IMR-90 (cell line): ENCODE measurements at regions not wholly inside any gene's neighbourhood (a gene's known extent, or its start where the extent isn't known, plus 50 kb on each side); places are given as distances from the start of the nearest gene placed in this dataset.

Experiments
- ATAC-seq: fragments of 200-7000 bp; cut with Tn5 transposase; 2 replicates; pipeline ENCODE4 v1.9.1; 2020; ENCODE audit warnings: low read depth, mild to moderate bottlenecking, moderate library complexity
- BruUV-seq: library from RNA; stranded (reverse); fragments of 400-500 nt; replicated peaks from 2 replicates; lab custom pipeline; 2021; lab: Mats Ljungman, UMichigan
- CTCF ChIA-PET: fragments of 300-600 bp; formaldehyde crosslinking; extraction: SDS; loops from one replicate; lab custom pipeline; 2021; ENCODE audit warnings: antibody characterized with exemption; lab: Yijun Ruan, JAX
- POLR2A ChIA-PET: fragments of 300-600 bp; sonication (Branson Sonifier 250); formaldehyde crosslinking; loops from one replicate; lab custom pipeline; 2022; ENCODE audit warnings: antibody characterized with exemption; ENCODE audit not compliant: unreplicated experiment; lab: Charles Lee
- DNase-seq: peaks from one replicate; pipeline ENCODE4 v3.0.0; 2013
- H2AFZ ChIP-seq: replicated peaks from 2 replicates; pipeline ENCODE3; 2013; ENCODE audit warnings: low read length, mild to moderate bottlenecking; ENCODE audit not compliant: poor library complexity
- H2AK5ac ChIP-seq: 2 replicates; pipeline ENCODE4 v1.6.1; 2013; ENCODE audit warnings: low read depth, low read length, inconsistent platforms
- H2AK9ac ChIP-seq: replicated peaks from 2 replicates; pipeline ENCODE3; 2013; ENCODE audit warnings: mild to moderate bottlenecking, low read depth, low read length, moderate library complexity; ENCODE audit not compliant: poor library complexity
- H2BK120ac ChIP-seq: 2 replicates; pipeline ENCODE4 v1.6.1; 2013; ENCODE audit warnings: low read depth, low read length, inconsistent platforms
- H2BK15ac ChIP-seq: 3 replicates; pipeline ENCODE4 v1.6.1; 2013; ENCODE audit warnings: low read depth, low read length, inconsistent platforms
- H2BK20ac ChIP-seq: 2 replicates; pipeline ENCODE4 v1.6.1; 2013; ENCODE audit warnings: low read depth, mild to moderate bottlenecking, inconsistent platforms, low read length, moderate library complexity
- H2BK5ac ChIP-seq: 2 replicates; pipeline ENCODE4 v1.6.1; 2013; ENCODE audit warnings: mild to moderate bottlenecking, low read depth, low read length, inconsistent platforms; ENCODE audit not compliant: poor library complexity, severe bottlenecking
- H3K14ac ChIP-seq: replicated peaks from 2 replicates; pipeline ENCODE4 v1.6.1; 2013; ENCODE audit warnings: low read depth, low read length, inconsistent platforms
- H3K18ac ChIP-seq: 2 replicates; pipeline ENCODE4 v1.6.1; 2013; ENCODE audit warnings: low read depth, low read length, control low read depth
- H3K23ac ChIP-seq: 2 replicates; pipeline ENCODE4 v1.6.1; 2013; ENCODE audit warnings: low read depth, low read length, inconsistent platforms
- H3K27ac ChIP-seq: 2 replicates; pipeline ENCODE4 v1.5.1; 2013; ENCODE audit warnings: mild to moderate bottlenecking, control low read depth, low read length; ENCODE audit not compliant: insufficient read depth
- H3K27me3 ChIP-seq: 2 replicates; pipeline ENCODE4 v1.6.1; 2013; ENCODE audit warnings: low read length; ENCODE audit not compliant: control insufficient read depth, insufficient read depth
- H3K36me3 ChIP-seq: 2 replicates; pipeline ENCODE4 v1.6.1; 2013; ENCODE audit warnings: low read length, mixed read lengths; ENCODE audit not compliant: control insufficient read depth, insufficient read depth
- H3K4ac ChIP-seq: 2 replicates; pipeline ENCODE4 v1.6.1; 2013; ENCODE audit warnings: low read depth, low read length, inconsistent platforms
- H3K4me1 ChIP-seq: 2 replicates; pipeline ENCODE4 v1.6.1; 2013; ENCODE audit warnings: low read length, mixed read lengths; ENCODE audit not compliant: control insufficient read depth, insufficient read depth
- H3K4me2 ChIP-seq: 2 replicates; pipeline ENCODE4 v1.6.1; 2013; ENCODE audit warnings: low read depth, mild to moderate bottlenecking, control low read depth, low read length, moderate library complexity
- H3K4me3 ChIP-seq: 2 replicates; pipeline ENCODE4 v1.5.1; 2013; ENCODE audit warnings: low read depth, mild to moderate bottlenecking, control low read depth, low read length, moderate library complexity; ENCODE audit not compliant: insufficient read depth
- H3K56ac ChIP-seq: 2 replicates; pipeline ENCODE4 v1.6.1; 2013; ENCODE audit warnings: low read length, inconsistent platforms; ENCODE audit not compliant: insufficient read depth; ENCODE audit errors: extremely low read depth
- H3K79me1 ChIP-seq, 2 experiments: 2 replicates each; pipeline ENCODE4 v1.6.1; 2013; ENCODE audit warnings: low read length in 2 of 2, inconsistent platforms in 1 of 2, low read depth in 1 of 2
- H3K9ac ChIP-seq: 2 replicates; pipeline ENCODE4 v1.6.1; 2013; ENCODE audit warnings: low read depth, low read length, control low read depth
- H3K9me1 ChIP-seq: 2 replicates; pipeline ENCODE4 v1.6.1; 2013; ENCODE audit warnings: low read length, inconsistent platforms; ENCODE audit not compliant: insufficient read depth
- H3K9me3 ChIP-seq: 2 replicates; pipeline ENCODE4 v1.6.1; 2013; ENCODE audit warnings: low read length; ENCODE audit not compliant: control insufficient read depth, insufficient read depth
- H4K20me1 ChIP-seq: 2 replicates; pipeline ENCODE4 v1.6.1; 2013; ENCODE audit warnings: low read length, inconsistent platforms; ENCODE audit not compliant: insufficient read depth
- H4K5ac ChIP-seq: 2 replicates; pipeline ENCODE4 v1.6.1; 2013; ENCODE audit warnings: mild to moderate bottlenecking, low read depth, low read length, control low read depth
- H4K8ac ChIP-seq, 2 experiments: 2 replicates each; pipeline ENCODE4 v1.6.1; 2013; ENCODE audit warnings: low read depth in 2 of 2, low read length in 2 of 2, control low read depth in 1 of 2, inconsistent platforms in 1 of 2
- H4K91ac ChIP-seq: 2 replicates; pipeline ENCODE4 v1.6.1; 2013; ENCODE audit warnings: low read depth, low read length, inconsistent platforms; ENCODE audit not compliant: insufficient read depth
- BHLHE40 ChIP-seq: fragments of 150-350 bp; IDR thresholded peaks from 2 replicates; pipeline ENCODE4 v1.6.1; 2016; ENCODE audit warnings: mild to moderate bottlenecking, low read depth, low read length
- CEBPB ChIP-seq: IDR thresholded peaks from 2 replicates; pipeline ENCODE4 v1.6.1; 2012; ENCODE audit warnings: low read depth, low read length, improper control_type of control experiment
- CHD1 ChIP-seq: IDR thresholded peaks from 2 replicates; pipeline ENCODE4 v1.6.1; 2012; ENCODE audit warnings: low read depth, low read length, improper control_type of control experiment
- ELK1 ChIP-seq: fragments of 150-350 bp; IDR thresholded peaks from 2 replicates; pipeline ENCODE4 v1.6.1; 2016; ENCODE audit warnings: low read depth, mild to moderate bottlenecking, low read length, moderate library complexity, borderline replicate concordance
- FOS ChIP-seq: fragments of 150-350 bp; IDR thresholded peaks from 2 replicates; pipeline ENCODE4 v1.6.1; 2016; ENCODE audit warnings: low read depth, low read length
- MAFK ChIP-seq: IDR thresholded peaks from 2 replicates; pipeline ENCODE4 v1.6.1; 2012; ENCODE audit warnings: low read depth, low read length, improper control_type of control experiment
- MAZ ChIP-seq: IDR thresholded peaks from 2 replicates; pipeline ENCODE4 v1.6.1; 2012; ENCODE audit warnings: low read depth, mild to moderate bottlenecking, low read length, improper control_type of control experiment, moderate library complexity, borderline replicate concordance
- MXI1 ChIP-seq: IDR thresholded peaks from 2 replicates; pipeline ENCODE4 v1.6.1; 2012; ENCODE audit warnings: low read depth, mild to moderate bottlenecking, low read length, moderate library complexity, borderline replicate concordance
- NFE2L2 ChIP-seq: fragments of 150-350 bp; IDR thresholded peaks from 2 replicates; pipeline ENCODE4 v1.6.1; 2016; ENCODE audit warnings: low read depth, mild to moderate bottlenecking, low read length
- POLR2A ChIP-seq: IDR thresholded peaks from 2 replicates; pipeline ENCODE4 v1.6.1; 2012; ENCODE audit warnings: mild to moderate bottlenecking, low read depth, low read length
- RAD21 ChIP-seq: IDR thresholded peaks from 2 replicates; pipeline ENCODE4 v1.6.1; 2012; ENCODE audit warnings: low read length, improper control_type of control experiment
- RCOR1 ChIP-seq: IDR thresholded peaks from 2 replicates; pipeline ENCODE4 v1.6.1; 2012; ENCODE audit warnings: mild to moderate bottlenecking, low read length, improper control_type of control experiment; ENCODE audit not compliant: insufficient replicate concordance
- RFX5 ChIP-seq: IDR thresholded peaks from 2 replicates; pipeline ENCODE4 v1.8.0; 2012; ENCODE audit warnings: low read depth, mild to moderate bottlenecking, low read length, moderate library complexity
- SMC3 ChIP-seq: fragments of 150-350 bp; IDR thresholded peaks from 2 replicates; pipeline ENCODE4 v1.6.1; 2016; ENCODE audit warnings: low read depth, mild to moderate bottlenecking, antibody characterized with exemption, low read length, moderate library complexity
- USF2 ChIP-seq: fragments of 150-350 bp; IDR thresholded peaks from 2 replicates; pipeline ENCODE4 v1.6.1; 2017; ENCODE audit warnings: mild to moderate bottlenecking, antibody characterized with exemption, low read length, low read depth
- WGBS, 2 experiments: methylation state at CpG; one replicate each; pipeline versions ENCODE4 v1.1.5 to v1.1.7; 2013; ENCODE audit warnings: missing lambda C conversion rate in 2 of 2; ENCODE audit not compliant: insufficient read length in 1 of 2; ENCODE audit errors: extremely low coverage in 2 of 2; 5-methylcytosine and 5-hydroxymethylcytosine counted together
- dilution Hi-C: fragments of 300-500 bp; cut with HindIII; formaldehyde crosslinking; loops from one replicate; pipeline ENCODE4 v1.14.3; 2018; ENCODE audit warnings: low sequenced_read_pairs; ENCODE audit not compliant: unreplicated experiment
- in situ Hi-C: fragments of 300-500 bp; cut with MboI; formaldehyde crosslinking; loops from 3 replicates; pipeline ENCODE4 v1.14.3; 2019; ENCODE audit warnings: low sequenced_read_pairs, inconsistent platforms, mixed read lengths
- intact Hi-C: fragments of 100-400 bp; cut with micrococcal nuclease; formaldehyde crosslinking; loops from 2 replicates; pipeline ENCODE4 v1.10.0; 2022
- TF ChIP-seq, protein P1 (sequence below): conservative IDR thresholded peaks from 2 replicates; pipeline ENCODE4 v1.5.1; 2012; ENCODE audit warnings: mild to moderate bottlenecking, low read depth, low read length, improper control_type of control experiment

GRCh38 chr2:211132573-211132972, 576.2 kb downstream of the CPS1 start:
- H2BK20ac ChIP-seq, result no peak overlapping the region
- H3K9ac ChIP-seq, result no peak overlapping the region
- no peak overlapping the region for H3K4ac ChIP-seq
- intact Hi-C loops (no loop called here), in situ Hi-C loops (no loop called here), dilution Hi-C loops (no loop called here)
- ChIA-PET POLR2A (no interaction called here), CTCF (no interaction called here)
- peaks cover 2% of the 10 kb centered on the region; the same call in 1 of the 2 replicates for H3K9me3 ChIP-seq
- no peaks in the 10 kb centered on the region for H3K9me1 ChIP-seq
- DNase-seq (no peak), ATAC-seq (no peak)
- H4K5ac ChIP-seq, result no peak overlapping the region
- H2BK5ac ChIP-seq, result no peak overlapping the region
- no peak for TF ChIP-seq USF2
- no peak for TF ChIP-seq ELK1
- TF ChIP-seq RAD21, result no peak
- no peak for TF ChIP-seq FOS
- no peak for TF ChIP-seq SMC3
- no peak for TF ChIP-seq MXI1
- no peak for TF ChIP-seq CEBPB
- no peak for TF ChIP-seq NFE2L2
- TF ChIP-seq RCOR1, result no peak
- no peak for TF ChIP-seq RFX5
- TF ChIP-seq BHLHE40, result no peak
- no peak for TF ChIP-seq POLR2A
- no peak for TF ChIP-seq CHD1
- TF ChIP-seq MAZ, result no peak
- TF ChIP-seq MAFK, result no peak
- TF ChIP-seq, protein P1, sequence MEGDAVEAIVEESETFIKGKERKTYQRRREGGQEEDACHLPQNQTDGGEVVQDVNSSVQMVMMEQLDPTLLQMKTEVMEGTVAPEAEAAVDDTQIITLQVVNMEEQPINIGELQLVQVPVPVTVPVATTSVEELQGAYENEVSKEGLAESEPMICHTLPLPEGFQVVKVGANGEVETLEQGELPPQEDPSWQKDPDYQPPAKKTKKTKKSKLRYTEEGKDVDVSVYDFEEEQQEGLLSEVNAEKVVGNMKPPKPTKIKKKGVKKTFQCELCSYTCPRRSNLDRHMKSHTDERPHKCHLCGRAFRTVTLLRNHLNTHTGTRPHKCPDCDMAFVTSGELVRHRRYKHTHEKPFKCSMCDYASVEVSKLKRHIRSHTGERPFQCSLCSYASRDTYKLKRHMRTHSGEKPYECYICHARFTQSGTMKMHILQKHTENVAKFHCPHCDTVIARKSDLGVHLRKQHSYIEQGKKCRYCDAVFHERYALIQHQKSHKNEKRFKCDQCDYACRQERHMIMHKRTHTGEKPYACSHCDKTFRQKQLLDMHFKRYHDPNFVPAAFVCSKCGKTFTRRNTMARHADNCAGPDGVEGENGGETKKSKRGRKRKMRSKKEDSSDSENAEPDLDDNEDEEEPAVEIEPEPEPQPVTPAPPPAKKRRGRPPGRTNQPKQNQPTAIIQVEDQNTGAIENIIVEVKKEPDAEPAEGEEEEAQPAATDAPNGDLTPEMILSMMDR, result no peak
- no peaks in the 10 kb centered on the region for H3K36me3 ChIP-seq
- H4K20me1 ChIP-seq, result no peaks in the 10 kb centered on the region
- no peak overlapping the region for H3K23ac ChIP-seq
- H2AFZ ChIP-seq, result no peak overlapping the region
- no TSS peak for BruUV-seq
- H3K14ac ChIP-seq, result no peak overlapping the region
- no peaks in the 10 kb centered on the region for H3K4me1 ChIP-seq
- H3K56ac ChIP-seq, result no peak overlapping the region
- H2AK5ac ChIP-seq, result no peak overlapping the region
- H4K8ac ChIP-seq, result no peak overlapping the region
- no peak overlapping the region for H4K91ac ChIP-seq
- H3K27me3 ChIP-seq, result no peaks in the 10 kb centered on the region
- H3K79me1 ChIP-seq, result no peaks in the 10 kb centered on the region
- no peak overlapping the region for H2BK120ac ChIP-seq
- WGBS, 2 experiments, result no CpG with 5 or more reads among the region's 2 CpGs
- H3K27ac ChIP-seq, result no peak overlapping the region
- H2BK15ac ChIP-seq, result no peak overlapping the region
- no peak overlapping the region for H3K4me2 ChIP-seq
- no peak overlapping the region for H2AK9ac ChIP-seq
- H3K4me3 ChIP-seq, result no peak overlapping the region
- H3K18ac ChIP-seq, result no peak overlapping the region
